CD4-positive, CD25-positive, alpha-beta regulatory T cell (primary cell): ENCODE measurements at regions not wholly inside any gene's neighbourhood (a gene's known extent, or its start where the extent isn't known, plus 50 kb on each side); places are given as distances from the start of the nearest gene placed in this dataset.

Experiments used
- ATAC-seq, 2 donors: fragments of 150-1000 bp; cut with Tn5 transposase; one replicate each; pipeline ENCODE4 v1.10.0; 2021; ENCODE audit warnings: low read depth in 2 of 2, moderate number of reproducible peaks in 2 of 2, moderate library complexity in 1 of 2
- DNase-seq, 3 donors: peaks; one replicate each; pipeline versions ENCODE4 v3.0.0 to v3.0.0-alpha.2; 2012 to 2022; ENCODE audit warnings: mixed read lengths in 1 of 3
- H3K27ac ChIP-seq: one replicate; pipeline ENCODE4 v1.7.0; 2013; ENCODE audit warnings: mild to moderate bottlenecking, low read length; ENCODE audit not compliant: insufficient read depth, poor library complexity, severe bottlenecking
- H3K27me3 ChIP-seq: one replicate; pipeline ENCODE4 v1.7.0; 2013; ENCODE audit warnings: low read length; ENCODE audit not compliant: control insufficient read depth, insufficient read depth
- H3K36me3 ChIP-seq: one replicate; pipeline ENCODE4 v1.7.0; 2013; ENCODE audit warnings: mild to moderate bottlenecking, low read length, moderate library complexity; ENCODE audit not compliant: control insufficient read depth, insufficient read depth
- H3K4me1 ChIP-seq: 2 replicates; pipeline ENCODE4 v1.7.0; 2013; ENCODE audit warnings: mild to moderate bottlenecking, low read length; ENCODE audit not compliant: insufficient read depth, control insufficient read depth, poor library complexity, severe bottlenecking
- H3K4me3 ChIP-seq: one replicate; pipeline ENCODE4 v1.7.0; 2013; ENCODE audit warnings: low read depth, mild to moderate bottlenecking, low read length, moderate library complexity
- H3K9me3 ChIP-seq, 2 experiments: 1 replicate in 1 of 2; 2 replicates in 1 of 2; pipeline ENCODE4 v1.7.0; 2013; ENCODE audit warnings: low read length in 2 of 2, mild to moderate bottlenecking in 1 of 2, moderate library complexity in 1 of 2; ENCODE audit not compliant: control insufficient read depth in 2 of 2
- H3K27ac Mint-ChIP-seq, 3 donors: one replicate each; pipeline ENCODE4 v1.8.0; 2020 to 2022; ENCODE audit warnings: mild to moderate bottlenecking in 3 of 3, mixed read lengths in 3 of 3, moderate library complexity in 2 of 3
- H3K27me3 Mint-ChIP-seq: one replicate; pipeline ENCODE4 v1.8.0; 2022; ENCODE audit warnings: mild to moderate bottlenecking, mixed read lengths
- H3K36me3 Mint-ChIP-seq: one replicate; pipeline ENCODE4 v1.8.0; 2020; ENCODE audit warnings: mixed read lengths
- H3K4me1 Mint-ChIP-seq, 4 donors: one replicate each; pipeline ENCODE4 v1.8.0; 2020 to 2022; ENCODE audit warnings: mixed read lengths in 4 of 4, mild to moderate bottlenecking in 1 of 4
- H3K4me3 Mint-ChIP-seq, 4 donors: one replicate each; pipeline ENCODE4 v1.8.0; 2020 to 2022; ENCODE audit warnings: mild to moderate bottlenecking in 4 of 4, mixed read lengths in 4 of 4, moderate library complexity in 3 of 4
- H3K9me3 Mint-ChIP-seq, 7 donors: one replicate each; pipeline ENCODE4 v1.8.0; 2020 to 2022; ENCODE audit warnings: mixed read lengths in 7 of 7, mild to moderate bottlenecking in 3 of 7, moderate library complexity in 2 of 7

- Histone ChIP-seq H3K27ac (no peak overlapping the region), H3K27me3 (no peaks in the 10 kb centered on the region), H3K9me3 (no peaks in the 10 kb centered on the region), H3K4me3 (no peak overlapping the region), H3K36me3 (no peaks in the 10 kb centered on the region), H3K4me1 (no peaks in the 10 kb centered on the region)
- H3K9me3 Mint-ChIP-seq: peaks cover 0 to 2% (median 0%) of the 10 kb centered on the region in 7 donors
- no peaks in the 10 kb centered on the region for H3K4me1 Mint-ChIP-seq
- no peak overlapping the region for H3K27ac Mint-ChIP-seq
- H3K36me3 Mint-ChIP-seq: no peaks in the 10 kb centered on the region
- no peak overlapping the region for H3K4me3 Mint-ChIP-seq
- peak; percentile 28 to 60 for ATAC-seq
- peaks cover 21% of the 10 kb centered on the region for H3K27me3 Mint-ChIP-seq
- DNase-seq: peak in 2 of 3 donors; percentile 29 to 55
These were observed 83.8 kb upstream of the CCL2 start for GRCh38 chr17:34171245-34171818.

GRCh38 chr17:34172390-34172918 is 82.6 kb upstream of the CCL2 start:
- Histone ChIP-seq H3K36me3 (no peaks in the 10 kb centered on the region), H3K4me1 (no peaks in the 10 kb centered on the region), H3K27me3 (no peaks in the 10 kb centered on the region), H3K9me3 (no peaks in the 10 kb centered on the region), H3K27ac (no peak overlapping the region), H3K4me3 (no peak overlapping the region)
- no peaks in the 10 kb centered on the region for H3K36me3 Mint-ChIP-seq
- no peak for DNase-seq
- H3K4me3 Mint-ChIP-seq: no peak overlapping the region
- ATAC-seq: no peak
- peaks cover 22% of the 10 kb centered on the region for H3K27me3 Mint-ChIP-seq
- no peaks in the 10 kb centered on the region for H3K4me1 Mint-ChIP-seq
- H3K27ac Mint-ChIP-seq: no peak overlapping the region
- H3K9me3 Mint-ChIP-seq: peaks cover 0 to 2% (median 0%) of the 10 kb centered on the region in 7 donors

- Histone ChIP-seq H3K27me3 (no peaks in the 10 kb centered on the region), H3K4me1 (no peaks in the 10 kb centered on the region), H3K4me3 (no peak overlapping the region), H3K9me3 (no peaks in the 10 kb centered on the region), H3K36me3 (no peaks in the 10 kb centered on the region), H3K27ac (no peak overlapping the region)
- peaks cover 22% of the 10 kb centered on the region for H3K27me3 Mint-ChIP-seq
- H3K4me1 Mint-ChIP-seq: no peaks in the 10 kb centered on the region
- no peak overlapping the region for H3K4me3 Mint-ChIP-seq
- peaks cover 0 to 2% (median 0%) of the 10 kb centered on the region in 7 donors for H3K9me3 Mint-ChIP-seq
- DNase-seq (no peak), ATAC-seq (no peak)
- H3K27ac Mint-ChIP-seq: no peak overlapping the region
- no peaks in the 10 kb centered on the region for H3K36me3 Mint-ChIP-seq
These were observed 81.8 kb upstream of the CCL2 start for GRCh38 chr17:34173241-34173640.

GRCh38 chr17:34174496-34174895 is 80.6 kb upstream of the CCL2 start:
- peaks cover 22% of the 10 kb centered on the region for H3K27me3 Mint-ChIP-seq
- H3K9me3 Mint-ChIP-seq: peaks cover 0 to 2% (median 0%) of the 10 kb centered on the region in 7 donors
- H3K4me3 Mint-ChIP-seq: no peak overlapping the region
- H3K4me1 Mint-ChIP-seq: no peaks in the 10 kb centered on the region
- no peaks in the 10 kb centered on the region for H3K36me3 Mint-ChIP-seq
- Histone ChIP-seq H3K27ac (no peak overlapping the region), H3K9me3 (no peaks in the 10 kb centered on the region), H3K27me3 (no peaks in the 10 kb centered on the region), H3K4me3 (no peak overlapping the region), H3K4me1 (no peaks in the 10 kb centered on the region), H3K36me3 (no peaks in the 10 kb centered on the region)
- no peak overlapping the region for H3K27ac Mint-ChIP-seq
- DNase-seq (no peak), ATAC-seq (no peak)

GRCh38 chr17:34176440-34176839 is 78.6 kb upstream of the CCL2 start:
- no peak overlapping the region for H3K27ac ChIP-seq

GRCh38 chr17:34177642-34178041 is 77.4 kb upstream of the CCL2 start:
- H3K27ac ChIP-seq: no peak overlapping the region

More at GRCh38 chr17:34176440-34176839, 78.6 kb upstream of the CCL2 start:
- H3K27ac Mint-ChIP-seq: no peak overlapping the region
- H3K36me3 Mint-ChIP-seq: no peaks in the 10 kb centered on the region
- no peaks in the 10 kb centered on the region for H3K27me3 ChIP-seq
- H3K9me3 Mint-ChIP-seq: peaks cover 0 to 2% (median 0%) of the 10 kb centered on the region in 7 donors
- H3K4me1 ChIP-seq: no peaks in the 10 kb centered on the region
- no peaks in the 10 kb centered on the region for H3K36me3 ChIP-seq
- H3K27me3 Mint-ChIP-seq: peaks cover 26% of the 10 kb centered on the region
- DNase-seq (no peak), ATAC-seq (no peak)
- no peaks in the 10 kb centered on the region for H3K4me1 Mint-ChIP-seq
- H3K4me3 Mint-ChIP-seq: no peak overlapping the region
- no peak overlapping the region for H3K4me3 ChIP-seq
- no peaks in the 10 kb centered on the region for H3K9me3 ChIP-seq

GRCh38 chr17:34178092-34178491 is 77.0 kb upstream of the CCL2 start:
- no peaks in the 10 kb centered on the region for H3K36me3 ChIP-seq
- no peaks in the 10 kb centered on the region for H3K9me3 ChIP-seq
- no peak for DNase-seq
- no peak for ATAC-seq
- Mint-ChIP-seq H3K27me3 (peaks cover 26% of the 10 kb centered on the region), H3K4me3 (no peak overlapping the region), H3K9me3 (no peaks in the 10 kb centered on the region), H3K4me1 (no peaks in the 10 kb centered on the region), H3K36me3 (no peaks in the 10 kb centered on the region), H3K27ac (no peak overlapping the region)
- H3K4me1 ChIP-seq: no peaks in the 10 kb centered on the region
- H3K27ac ChIP-seq: no peak overlapping the region
- H3K4me3 ChIP-seq: no peak overlapping the region
- no peaks in the 10 kb centered on the region for H3K27me3 ChIP-seq

More at GRCh38 chr17:34177642-34178041, 77.4 kb upstream of the CCL2 start:
- ATAC-seq: no peak
- H3K27me3 ChIP-seq: no peaks in the 10 kb centered on the region
- H3K4me3 ChIP-seq: no peak overlapping the region
- peaks cover 26% of the 10 kb centered on the region for H3K27me3 Mint-ChIP-seq
- DNase-seq: no peak
- H3K4me1 ChIP-seq: no peaks in the 10 kb centered on the region
- no peak overlapping the region for H3K4me3 Mint-ChIP-seq
- no peaks in the 10 kb centered on the region for H3K9me3 Mint-ChIP-seq
- no peaks in the 10 kb centered on the region for H3K36me3 Mint-ChIP-seq
- H3K9me3 ChIP-seq: no peaks in the 10 kb centered on the region
- no peaks in the 10 kb centered on the region for H3K36me3 ChIP-seq
- no peak overlapping the region for H3K27ac Mint-ChIP-seq
- H3K4me1 Mint-ChIP-seq: no peaks in the 10 kb centered on the region
